ENCODE measurements at regions not wholly inside any gene's neighbourhood (a gene's known extent, or its start where the extent isn't known, plus 50 kb on each side); places are given as distances from the start of the nearest gene placed in this dataset.
"Not testable (repeated sequence)": the region's sequence is repeated elsewhere in the genome, so short reads cannot be mapped to it uniquely, and the experiment has no call there.

GRCh38 chr2:242047963-242048362 is 178.4 kb downstream of the RTP5 start:
- DNase-seq (ENCODE audit: low read depth), result no peak

- DNase-seq (ENCODE audit: low read depth), result no peak
Measured at GRCh38 chr2:242048479-242048878, 178.9 kb downstream of the RTP5 start.

GRCh38 chr2:242049492-242049891 is 180.0 kb downstream of the RTP5 start:
- not testable (repeated sequence) for DNase-seq (ENCODE audit: low read depth)

GRCh38 chr2:242051463-242051862 is 181.9 kb downstream of the RTP5 start:
- no peak for DNase-seq (ENCODE audit: low read depth)

GRCh38 chr2:242052421-242052820 is 182.9 kb downstream of the RTP5 start:
- no peak for DNase-seq (ENCODE audit: low read depth)

- no peak for DNase-seq (ENCODE audit: low read depth)
Measured at GRCh38 chr2:242053921-242054320, 184.4 kb downstream of the RTP5 start.

- DNase-seq (ENCODE audit: low read depth), result no peak
Measured at GRCh38 chr2:242054406-242054805, 184.9 kb downstream of the RTP5 start.

- DNase-seq (ENCODE audit: low read depth), result no peak
Measured at GRCh38 chr2:242054881-242055801, 185.6 kb downstream of the RTP5 start.

GRCh38 chr2:242056026-242056425 is 186.5 kb downstream of the RTP5 start:
- DNase-seq (ENCODE audit: low read depth), result no peak

GRCh38 chr2:242056785-242057184 is 187.3 kb downstream of the RTP5 start:
- no peak for DNase-seq (ENCODE audit: low read depth)

- no peak for DNase-seq (ENCODE audit: low read depth)
Measured at GRCh38 chr2:242057379-242058040, 188.0 kb downstream of the RTP5 start.

GRCh38 chr2:242058116-242058680 is 188.7 kb downstream of the RTP5 start:
- DNase-seq (ENCODE audit: low read depth), result no peak

- no peak for DNase-seq (ENCODE audit: low read depth)
Measured at GRCh38 chr2:242059566-242059965, 190.0 kb downstream of the RTP5 start.

GRCh38 chr2:242060212-242060835 is 190.8 kb downstream of the RTP5 start:
- no peak for DNase-seq (ENCODE audit: low read depth)

- not testable (repeated sequence) for DNase-seq (ENCODE audit: low read depth)
Measured at GRCh38 chr2:242061930-242062329, 192.4 kb downstream of the RTP5 start.

GRCh38 chr2:242063436-242063835 is 193.9 kb downstream of the RTP5 start:
- no peak for DNase-seq (ENCODE audit: low read depth)

GRCh38 chr2:242063850-242064249 is 194.3 kb downstream of the RTP5 start:
- DNase-seq (ENCODE audit: low read depth), result no peak

GRCh38 chr2:242064364-242065250 is 195.1 kb downstream of the RTP5 start:
- DNase-seq (ENCODE audit: low read depth), result no peak

GRCh38 chr2:242065426-242065825 is 195.9 kb downstream of the RTP5 start:
- DNase-seq (ENCODE audit: low read depth), result no peak

GRCh38 chr2:242069018-242069417 is 199.5 kb downstream of the RTP5 start:
- DNase-seq (ENCODE audit: low read depth), result no peak

- DNase-seq (ENCODE audit: low read depth), result not testable (repeated sequence)
Measured at GRCh38 chr2:242069938-242070395, 200.4 kb downstream of the RTP5 start.
